ENCODE measurements at regions not wholly inside any gene's neighbourhood (a gene's known extent, or its start where the extent isn't known, plus 50 kb on each side); places are given as distances from the start of the nearest gene placed in this dataset.
A peak's percentile ranks its signal among the peaks of the same experiment; 100 is the strongest.

- Histone ChIP-seq H3K9me3 (ENCODE audit: control insufficient read depth, low read depth, low read length) (no peaks in the 10 kb centered on the region), H3K4ac (ENCODE audit: low read depth, low read length) (no peak overlapping the region), H2AFZ (ENCODE audit: low read length) (no peak overlapping the region), H3K23me2 (ENCODE audit: insufficient read length, low read depth, low read length, poor library complexity, severe bottlenecking) (no peaks in the 10 kb centered on the region), H3K27ac (ENCODE audit: insufficient read length, low read depth, low read length) (no peak overlapping the region), H3K4me2 (ENCODE audit: insufficient read depth, insufficient read length, low read length) (no peak overlapping the region), H4K5ac (ENCODE audit: insufficient read length, low read depth, low read length) (no peak overlapping the region), H3K18ac (ENCODE audit: insufficient read length, low read depth, low read length) (no peak overlapping the region), H3K79me1 (ENCODE audit: insufficient read depth, low read depth, low read length, poor library complexity, severe bottlenecking) (no peaks in the 10 kb centered on the region), H2BK15ac (ENCODE audit: low read depth, low read length) (no peak overlapping the region), H2BK5ac (ENCODE audit: insufficient read length, low read length) (no peak overlapping the region), H3K4me1 (ENCODE audit: insufficient read depth, low read length) (peaks cover 15% of the 10 kb centered on the region; the same call in 1 of the 2 replicates), H3K23ac (ENCODE audit: insufficient read length, low read depth, low read length) (no peak overlapping the region), H3K27me3 (ENCODE audit: insufficient read depth, low read length) (no peaks in the 10 kb centered on the region; the same call in 1 of the 2 replicates), H4K20me1 (ENCODE audit: control insufficient read depth, insufficient read depth, insufficient read length) (no peaks in the 10 kb centered on the region), H3K14ac (ENCODE audit: insufficient read depth, low read length) (no peak overlapping the region), H3K56ac (ENCODE audit: insufficient read length, low read depth, low read length) (no peak overlapping the region), H2BK12ac (ENCODE audit: insufficient read length, low read depth, low read length) (no peak overlapping the region), H4K91ac (ENCODE audit: insufficient read length, low read depth, low read length) (no peak overlapping the region), H2AK5ac (ENCODE audit: insufficient read length, low read length) (no peak overlapping the region), H3K9ac (ENCODE audit: extremely low read depth, insufficient read length, low read length) (no peak overlapping the region), H2BK20ac (ENCODE audit: low read depth, low read length, poor library complexity, severe bottlenecking) (no peak overlapping the region), H2BK120ac (ENCODE audit: low read depth, low read length, poor library complexity, severe bottlenecking) (no peak overlapping the region), H3T11ph (ENCODE audit: low read length) (no peak overlapping the region), H4K8ac (replicated peaks; ENCODE audit: insufficient read length, low read depth, low read length) (no peak overlapping the region), H3K79me2 (ENCODE audit: insufficient read depth, low read length) (no peaks in the 10 kb centered on the region)
- Mint-ChIP-seq H3K4me1 (peaks cover 57 to 59% of the 10 kb centered on the region in 2 experiments), H3K27ac (0 out of 7 replicates have a peak overlapping the region, but pooled peaks of 1 of the 3 experiments have one; percentile 59), H3K27me3 (ENCODE audit: low read depth) (peaks cover 34% of the 10 kb centered on the region), H3K9me3 (no peaks in the 10 kb centered on the region; a peak in 1 of 5 replicates), H3K36me3 (ENCODE audit: insufficient read depth in 1 of 3, low read depth in 3 of 3) (no peaks in the 10 kb centered on the region; a peak in 1 of 7 replicates), H3K4me3 (no peak overlapping the region; a peak in 1 of 5 replicates)
- no CpG with 5 or more reads among the region's 3 CpGs for WGBS (ENCODE audit: extremely low coverage, insufficient read length, low lambda C conversion rate)
- DNase-seq = no peak
- no peak for TF ChIP-seq CTCF (conservative IDR thresholded peaks at IDR 0.05)
Observed at GRCh38 chr18:73893880-73894279, 253.8 kb downstream of the FBXO15 start.

Data from H9 (cell line).